ENCODE measurements at regions not wholly inside any gene's neighbourhood (a gene's known extent, or its start where the extent isn't known, plus 50 kb on each side); places are given as distances from the start of the nearest gene placed in this dataset.
"Not testable (repeated sequence)": the region's sequence is repeated elsewhere in the genome, so short reads cannot be mapped to it uniquely, and the experiment has no call there.

DNA sequence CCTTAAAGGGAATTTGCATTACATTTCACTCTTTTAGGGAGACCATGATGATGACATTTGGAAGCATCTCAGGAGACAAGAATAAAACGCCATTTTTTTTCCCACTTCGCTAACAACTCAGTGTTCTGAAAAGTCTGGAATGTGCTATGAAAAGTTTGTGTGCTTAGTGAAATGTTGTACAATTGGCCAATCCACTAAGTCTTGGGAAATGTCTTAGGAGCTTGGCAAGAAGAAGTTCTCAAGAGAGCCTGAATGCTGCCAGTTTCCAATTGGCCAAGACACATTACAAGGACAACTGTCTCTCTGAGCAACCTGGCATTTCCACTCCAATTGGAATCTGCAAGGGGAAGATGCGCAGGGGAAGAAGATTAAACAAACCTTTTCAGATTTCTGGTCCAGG, 401.8 kb downstream of the RWDD3 start:
- DNase-seq (ENCODE audit: low spot score) = no peak
- TF ChIP-seq, protein P1, sequence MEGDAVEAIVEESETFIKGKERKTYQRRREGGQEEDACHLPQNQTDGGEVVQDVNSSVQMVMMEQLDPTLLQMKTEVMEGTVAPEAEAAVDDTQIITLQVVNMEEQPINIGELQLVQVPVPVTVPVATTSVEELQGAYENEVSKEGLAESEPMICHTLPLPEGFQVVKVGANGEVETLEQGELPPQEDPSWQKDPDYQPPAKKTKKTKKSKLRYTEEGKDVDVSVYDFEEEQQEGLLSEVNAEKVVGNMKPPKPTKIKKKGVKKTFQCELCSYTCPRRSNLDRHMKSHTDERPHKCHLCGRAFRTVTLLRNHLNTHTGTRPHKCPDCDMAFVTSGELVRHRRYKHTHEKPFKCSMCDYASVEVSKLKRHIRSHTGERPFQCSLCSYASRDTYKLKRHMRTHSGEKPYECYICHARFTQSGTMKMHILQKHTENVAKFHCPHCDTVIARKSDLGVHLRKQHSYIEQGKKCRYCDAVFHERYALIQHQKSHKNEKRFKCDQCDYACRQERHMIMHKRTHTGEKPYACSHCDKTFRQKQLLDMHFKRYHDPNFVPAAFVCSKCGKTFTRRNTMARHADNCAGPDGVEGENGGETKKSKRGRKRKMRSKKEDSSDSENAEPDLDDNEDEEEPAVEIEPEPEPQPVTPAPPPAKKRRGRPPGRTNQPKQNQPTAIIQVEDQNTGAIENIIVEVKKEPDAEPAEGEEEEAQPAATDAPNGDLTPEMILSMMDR (IDR thresholded peaks at IDR 0.05; ENCODE audit: extremely low read depth, missing control alignments) = no peak

DNA sequence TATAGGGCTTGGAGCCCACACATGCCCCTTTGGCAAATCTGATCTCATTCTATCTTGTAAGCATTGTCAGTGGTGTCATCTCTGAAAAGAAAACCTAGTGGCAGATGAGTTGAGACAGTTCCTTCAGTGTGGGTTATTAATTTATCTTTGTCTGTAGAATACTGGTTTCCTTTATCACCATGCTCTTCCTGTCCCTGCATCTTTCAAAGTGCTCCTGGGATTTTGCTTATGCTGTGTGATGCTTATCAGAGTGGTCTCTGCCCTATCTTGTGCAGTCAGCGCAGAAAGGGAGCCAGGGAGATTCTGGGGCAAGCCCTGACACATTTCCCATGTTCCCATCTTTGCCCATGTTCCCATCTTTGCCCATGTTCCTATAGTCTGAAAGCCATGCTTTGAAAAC, 402.9 kb downstream of the RWDD3 start:
- DNase-seq (ENCODE audit: low spot score) = no peak
- TF ChIP-seq, protein P1 (IDR thresholded peaks at IDR 0.05; ENCODE audit: extremely low read depth, missing control alignments) = no peak

DNA sequence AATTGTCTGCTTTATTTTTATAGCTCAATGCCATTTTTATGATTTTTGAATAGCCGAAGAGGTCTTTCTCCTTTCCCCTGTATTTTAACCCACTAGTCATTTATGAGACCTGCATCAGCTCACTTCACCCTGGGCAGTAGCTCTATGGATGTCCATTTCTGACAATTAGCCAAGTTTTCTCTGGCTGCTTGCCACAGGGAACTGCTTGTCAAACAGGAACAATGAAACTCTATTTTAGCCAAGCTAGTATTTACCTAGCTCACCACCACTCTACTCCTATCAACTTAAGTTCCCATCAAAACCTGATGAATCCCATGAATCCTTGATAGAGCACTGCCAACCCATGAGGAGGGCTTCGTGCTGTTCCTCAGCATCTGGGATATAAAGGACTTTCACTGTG, 406.7 kb downstream of the RWDD3 start:
- no peak for DNase-seq (ENCODE audit: low spot score)
- TF ChIP-seq, protein P1 (IDR thresholded peaks at IDR 0.05; ENCODE audit: extremely low read depth, missing control alignments) = no peak

DNA sequence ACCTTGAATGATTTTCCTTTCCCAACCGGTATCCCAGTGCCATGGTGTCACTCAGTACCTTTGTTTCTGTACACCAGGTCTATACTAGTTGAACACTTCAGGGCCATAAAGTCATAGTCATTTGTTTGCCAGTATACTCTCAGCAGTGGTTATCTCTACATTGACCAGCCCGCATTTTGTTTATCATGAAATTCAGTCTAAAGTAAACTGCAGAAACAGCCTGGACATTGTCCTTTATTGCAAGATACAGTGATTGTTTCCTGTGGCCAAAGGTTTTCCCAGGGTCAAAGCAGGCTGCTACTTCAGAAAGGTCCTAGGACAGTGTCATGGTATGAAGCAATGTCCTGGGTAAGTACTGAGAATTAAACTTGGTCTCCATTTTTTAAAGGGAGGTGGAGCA, 407.4 kb downstream of the RWDD3 start:
- DNase-seq (ENCODE audit: low spot score) = no peak
- TF ChIP-seq, protein P1 (IDR thresholded peaks at IDR 0.05; ENCODE audit: extremely low read depth, missing control alignments) = no peak

DNA sequence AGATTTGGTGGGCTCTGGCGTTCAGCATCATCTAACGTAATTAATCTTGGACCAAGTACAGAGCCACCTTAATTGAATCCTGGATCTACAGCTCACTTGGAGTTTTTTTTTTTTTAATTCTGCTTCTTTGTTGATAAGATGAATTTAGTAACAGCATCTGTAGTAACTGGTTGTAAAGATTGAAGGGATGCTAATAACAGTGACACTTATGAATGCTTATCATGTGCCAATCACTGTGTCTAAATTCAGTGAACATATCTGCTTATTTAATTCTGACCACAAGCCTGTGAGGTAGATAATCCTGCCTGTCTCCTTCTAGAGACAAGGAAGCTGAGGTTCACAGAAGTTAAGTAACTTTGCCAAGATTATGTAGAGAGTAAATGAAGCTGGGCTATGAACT, 408.0 kb downstream of the RWDD3 start:
- no peak for DNase-seq (ENCODE audit: low spot score)
- TF ChIP-seq, protein P1 (IDR thresholded peaks at IDR 0.05; ENCODE audit: extremely low read depth, missing control alignments) = no peak

DNA sequence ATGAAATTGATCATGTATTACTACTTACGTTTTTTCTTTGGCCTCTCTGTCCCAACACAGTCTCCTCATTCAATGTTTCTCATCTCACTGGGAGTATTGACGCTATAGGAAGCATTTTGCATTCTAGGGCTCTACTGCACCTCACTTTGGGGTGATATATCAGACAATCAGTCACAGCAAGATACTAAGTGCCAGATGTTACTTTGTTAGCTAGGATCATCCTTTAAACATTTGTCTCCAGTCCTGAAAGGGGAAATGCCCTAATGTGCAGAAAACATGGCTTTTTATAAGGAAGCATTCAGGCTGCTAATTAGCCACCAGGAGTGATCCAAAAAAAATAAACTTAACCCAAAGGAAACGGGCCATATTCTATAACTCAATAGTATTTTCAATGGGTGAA, 409.1 kb downstream of the RWDD3 start:
- no peak for DNase-seq (ENCODE audit: low spot score)
- TF ChIP-seq, protein P1 (IDR thresholded peaks at IDR 0.05; ENCODE audit: extremely low read depth, missing control alignments) = no peak

DNA sequence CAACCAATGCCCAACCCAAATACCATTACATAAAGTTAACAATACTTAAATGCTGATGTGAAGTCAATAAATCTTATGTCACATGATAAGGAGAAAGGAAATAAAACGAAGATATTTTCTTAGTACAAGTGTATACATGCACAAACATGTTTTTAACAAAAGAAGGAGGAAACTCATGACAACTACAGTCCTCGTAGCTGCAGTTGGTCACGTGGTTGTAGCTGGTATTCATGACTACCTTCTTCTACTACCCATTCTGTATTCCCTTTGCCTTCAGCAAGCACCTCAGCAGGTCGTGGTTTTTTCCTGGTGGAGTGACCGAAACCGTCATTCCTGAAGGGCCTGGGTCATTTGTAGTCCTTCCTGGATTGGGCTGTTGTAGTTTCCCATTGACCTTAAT, 411.1 kb downstream of the RWDD3 start:
- DNase-seq (ENCODE audit: low spot score) = not testable (repeated sequence)

DNA sequence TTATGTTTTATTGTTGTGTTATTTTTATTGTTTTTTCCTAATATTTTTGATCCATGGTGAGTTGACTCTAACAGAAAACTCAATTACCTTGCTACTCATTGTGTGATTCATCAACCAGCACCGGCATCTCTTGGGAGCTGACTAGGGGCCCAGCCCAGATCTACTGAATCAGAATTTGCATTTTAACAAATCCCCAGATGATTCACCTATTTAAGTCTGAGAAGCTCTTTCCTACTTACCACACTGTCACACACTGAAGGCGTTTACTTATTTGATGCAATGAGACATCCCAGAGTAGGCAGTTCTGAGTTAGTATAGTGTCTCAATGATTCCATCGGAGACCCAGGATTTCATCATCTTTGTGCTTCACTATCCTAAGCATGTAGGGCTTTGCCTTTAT, 416.6 kb downstream of the RWDD3 start:
- no peak for DNase-seq (ENCODE audit: low spot score)
- TF ChIP-seq, protein P1 (IDR thresholded peaks at IDR 0.05; ENCODE audit: extremely low read depth, missing control alignments) = no peak

All from GM20000 (cell line).